Right atrium auricular region (tissue), 2 donors: ENCODE measurements at regions not wholly inside any gene's neighbourhood (a gene's known extent, or its start where the extent isn't known, plus 50 kb on each side); places are given as distances from the start of the nearest gene placed in this dataset.

ENCODE experiments used
- DNase-seq: peaks from one replicate; pipeline ENCODE4 v3.0.0-alpha.2; 2019; ENCODE audit warnings: low spot score
- H3K27ac ChIP-seq, 2 donors: fragments of 200-600 bp; sonication (generic); 1 replicate in 1 of 2; 2 replicates in 1 of 2; pipeline ENCODE4 v1.5.1; 2016 to 2019
- H3K27me3 ChIP-seq, 2 donors: fragments of 200-600 bp; sonication (generic); one replicate each; pipeline versions ENCODE4 v1.5.1 to v1.6.0; 2017 to 2019
- H3K36me3 ChIP-seq: fragments of 200-600 bp; sonication (generic); one replicate; pipeline ENCODE4 v1.5.1; 2016
- H3K4me1 ChIP-seq, 2 donors: fragments of 200-600 bp; sonication (generic); one replicate each; pipeline versions ENCODE4 v1.5.1 to v1.6.0; 2017 to 2019
- H3K4me3 ChIP-seq, 2 donors: fragments of 200-600 bp; sonication (generic); 1 replicate in 1 of 2; 2 replicates in 1 of 2; pipeline ENCODE4 v1.5.1; 2017 to 2019; ENCODE audit warnings: mild to moderate bottlenecking in 1 of 2, moderate library complexity in 1 of 2
- H3K9me3 ChIP-seq, 2 donors: fragments of 200-600 bp; sonication (generic); one replicate each; pipeline ENCODE4 v1.5.1; 2019
- TF ChIP-seq, protein P1 (sequence below), 2 donors: fragments of 200-600 bp; sonication (generic); IDR thresholded peaks; one replicate each; pipeline ENCODE4 v1.5.1; 2019; ENCODE audit warnings: antibody characterized with exemption in 2 of 2

DNA sequence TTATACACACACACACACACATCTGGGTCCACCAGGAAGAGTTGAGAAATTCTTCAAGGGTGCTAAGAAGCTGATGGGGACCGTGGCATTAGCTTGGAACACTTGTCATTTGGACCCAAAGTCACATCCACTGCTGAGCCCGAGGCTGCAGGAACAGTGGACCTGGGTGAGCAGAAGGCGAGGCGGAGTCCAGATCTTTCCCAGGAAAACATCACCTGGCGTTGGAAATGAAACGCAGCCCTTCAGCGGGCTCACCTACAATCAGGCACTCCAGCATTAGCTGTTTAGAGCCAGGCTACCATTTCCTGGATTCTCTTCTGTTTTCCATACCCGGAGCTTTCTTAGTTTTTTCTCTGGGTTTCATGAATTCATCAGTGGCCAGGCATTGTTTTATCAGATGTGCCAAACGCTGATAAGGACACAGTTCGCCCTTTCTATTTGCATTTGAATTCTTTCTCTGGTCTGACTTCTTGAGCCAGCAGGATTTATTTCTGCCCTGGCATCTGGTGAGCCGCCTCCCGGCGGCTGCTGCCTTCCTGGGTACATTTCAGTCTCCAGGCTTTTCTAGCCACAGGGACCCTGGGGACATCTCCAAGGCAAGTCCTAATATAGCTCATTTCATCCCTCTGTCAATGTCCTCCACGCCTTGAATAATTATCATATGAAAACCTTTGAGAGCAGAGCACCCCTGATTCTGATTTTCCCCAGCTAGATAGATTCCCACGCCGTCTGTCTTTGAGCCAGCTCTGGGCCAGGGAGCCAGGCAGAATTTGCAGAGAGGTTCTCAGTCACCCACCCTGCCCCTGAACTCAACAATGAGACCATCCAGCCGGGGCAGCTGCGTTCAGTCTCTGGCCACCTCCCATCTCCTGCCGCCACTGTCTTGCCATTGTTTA is 170.9 kb downstream of the TTLL2 start:
- Histone ChIP-seq H3K9me3 (no peaks in the 10 kb centered on the region), H3K4me3 (no peak overlapping the region), H3K4me1 (peaks cover 0 to 31% of the 10 kb centered on the region in 2 donors), H3K27me3 (no peaks in the 10 kb centered on the region), H3K27ac (no peak overlapping the region), H3K36me3 (no peaks in the 10 kb centered on the region)
- no peak for DNase-seq
- TF ChIP-seq, protein P1, sequence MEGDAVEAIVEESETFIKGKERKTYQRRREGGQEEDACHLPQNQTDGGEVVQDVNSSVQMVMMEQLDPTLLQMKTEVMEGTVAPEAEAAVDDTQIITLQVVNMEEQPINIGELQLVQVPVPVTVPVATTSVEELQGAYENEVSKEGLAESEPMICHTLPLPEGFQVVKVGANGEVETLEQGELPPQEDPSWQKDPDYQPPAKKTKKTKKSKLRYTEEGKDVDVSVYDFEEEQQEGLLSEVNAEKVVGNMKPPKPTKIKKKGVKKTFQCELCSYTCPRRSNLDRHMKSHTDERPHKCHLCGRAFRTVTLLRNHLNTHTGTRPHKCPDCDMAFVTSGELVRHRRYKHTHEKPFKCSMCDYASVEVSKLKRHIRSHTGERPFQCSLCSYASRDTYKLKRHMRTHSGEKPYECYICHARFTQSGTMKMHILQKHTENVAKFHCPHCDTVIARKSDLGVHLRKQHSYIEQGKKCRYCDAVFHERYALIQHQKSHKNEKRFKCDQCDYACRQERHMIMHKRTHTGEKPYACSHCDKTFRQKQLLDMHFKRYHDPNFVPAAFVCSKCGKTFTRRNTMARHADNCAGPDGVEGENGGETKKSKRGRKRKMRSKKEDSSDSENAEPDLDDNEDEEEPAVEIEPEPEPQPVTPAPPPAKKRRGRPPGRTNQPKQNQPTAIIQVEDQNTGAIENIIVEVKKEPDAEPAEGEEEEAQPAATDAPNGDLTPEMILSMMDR (IDR thresholded peaks at IDR 0.05), result no peak

DNA sequence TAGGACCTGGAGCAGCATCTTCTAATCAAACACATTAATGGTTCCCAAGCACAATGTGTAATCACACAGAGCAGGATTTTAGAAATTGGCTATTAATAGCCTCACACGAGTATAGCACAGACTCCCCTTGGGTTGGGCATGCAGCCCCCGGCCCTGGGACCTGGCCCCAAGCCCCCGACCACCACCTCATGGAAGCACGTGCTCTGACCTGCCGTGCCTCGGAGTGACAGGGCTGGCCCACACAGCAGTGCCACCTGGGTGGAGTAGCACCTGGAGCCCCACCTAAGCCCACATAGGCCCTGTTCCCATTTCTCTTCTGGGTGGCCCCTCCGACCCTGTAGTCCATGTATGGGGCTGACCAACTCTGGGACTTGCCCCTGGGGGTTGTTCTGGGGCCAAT is 171.8 kb downstream of the TTLL2 start:
- H3K27ac ChIP-seq, result no peak overlapping the region
- DNase-seq, result no peak
- H3K36me3 ChIP-seq, result no peaks in the 10 kb centered on the region
- no peaks in the 10 kb centered on the region for H3K27me3 ChIP-seq
- H3K4me1 ChIP-seq, result peaks cover 0 to 28% of the 10 kb centered on the region in 2 donors
- TF ChIP-seq, protein P1 (IDR thresholded peaks at IDR 0.05), result no peak
- no peaks in the 10 kb centered on the region for H3K9me3 ChIP-seq
- H3K4me3 ChIP-seq, result no peak overlapping the region

- Histone ChIP-seq H3K27me3 (no peaks in the 10 kb centered on the region), H3K36me3 (no peaks in the 10 kb centered on the region), H3K27ac (no peak overlapping the region), H3K4me1 (peaks cover 0 to 19% of the 10 kb centered on the region in 2 donors), H3K9me3 (no peaks in the 10 kb centered on the region), H3K4me3 (no peak overlapping the region)
- no peak for DNase-seq
- TF ChIP-seq, protein P1 (IDR thresholded peaks at IDR 0.05), result no peak
Measured at GRCh38 chr6:167497428-167498056, 172.7 kb downstream of the TTLL2 start.

- no peak overlapping the region for H3K27ac ChIP-seq
Measured at GRCh38 chr6:167499161-167499660, 174.3 kb downstream of the TTLL2 start.

DNA sequence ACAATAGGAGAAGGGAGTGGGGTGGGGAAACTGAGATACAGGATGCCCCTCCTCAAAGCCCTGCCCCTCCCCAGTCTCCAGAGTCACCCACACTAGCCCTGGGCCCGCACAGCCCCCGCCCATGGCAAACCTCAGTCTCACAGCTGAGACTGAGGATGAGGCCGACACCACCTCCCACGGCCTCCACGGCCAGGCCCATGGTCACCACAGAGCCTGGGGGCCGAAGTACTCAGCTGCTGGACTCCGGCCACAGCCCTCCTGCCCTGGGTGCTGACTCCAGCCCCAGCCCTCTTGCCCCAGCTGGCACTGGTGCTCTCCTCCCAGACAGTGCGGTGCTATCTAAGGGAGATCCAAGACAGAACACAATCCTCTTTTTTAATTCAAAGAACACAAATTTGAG is 176.1 kb downstream of the TTLL2 start:
- TF ChIP-seq, protein P1 (IDR thresholded peaks at IDR 0.05), result no peak
- H3K36me3 ChIP-seq, result no peaks in the 10 kb centered on the region
- no peak overlapping the region for H3K27ac ChIP-seq
- no peaks in the 10 kb centered on the region for H3K9me3 ChIP-seq
- H3K4me3 ChIP-seq, result no peak overlapping the region
- no peaks in the 10 kb centered on the region for H3K27me3 ChIP-seq
- no peak for DNase-seq
- peaks cover 0 to 3% of the 10 kb centered on the region in 2 donors for H3K4me1 ChIP-seq

More at GRCh38 chr6:167499161-167499660, 174.3 kb downstream of the TTLL2 start:
- Histone ChIP-seq H3K4me1 (peaks cover 0 to 13% of the 10 kb centered on the region in 2 donors), H3K36me3 (no peaks in the 10 kb centered on the region), H3K4me3 (no peak overlapping the region), H3K9me3 (no peaks in the 10 kb centered on the region), H3K27me3 (no peaks in the 10 kb centered on the region)
- TF ChIP-seq, protein P1 (IDR thresholded peaks at IDR 0.05), result no peak
- DNase-seq, result no peak
